CD14-positive monocyte (primary cell): ENCODE measurements at regions not wholly inside any gene's neighbourhood (a gene's known extent, or its start where the extent isn't known, plus 50 kb on each side); places are given as distances from the start of the nearest gene placed in this dataset.

Source experiments
- DNase-seq, 3 donors: peaks; one replicate each; pipeline ENCODE4 v3.0.0-alpha.2; 2011 to 2022
- H2AFZ ChIP-seq: 2 replicates; pipeline ENCODE4 v1.6.0; 2012; ENCODE audit warnings: mild to moderate bottlenecking, low read depth, low read length, inconsistent platforms; ENCODE audit not compliant: insufficient read depth, poor library complexity, severe bottlenecking
- H3K27ac ChIP-seq, 2 donors: 1 replicate in 1 of 2; 2 replicates in 1 of 2; pipeline ENCODE4 v1.5.1; 2012 to 2013; ENCODE audit warnings: low read length in 2 of 2, control low read depth in 1 of 2, inconsistent platforms in 1 of 2, low read depth in 1 of 2, mild to moderate bottlenecking in 1 of 2
- H3K27me3 ChIP-seq, 2 donors: one replicate each; pipeline versions ENCODE4 v1.6.0 to v1.6.1; 2011 to 2013; ENCODE audit warnings: low read length in 2 of 2; ENCODE audit not compliant: control insufficient read depth in 2 of 2, insufficient read depth in 2 of 2
- H3K36me3 ChIP-seq, 2 donors: replicated peaks in 1 of 2; 1 replicate in 1 of 2; 2 replicates in 1 of 2; pipeline versions ENCODE4 v1.5.1 to v1.6.1; 2012 to 2013; ENCODE audit warnings: low read length in 2 of 2, control low read depth in 1 of 2, inconsistent platforms in 1 of 2, mild to moderate bottlenecking in 1 of 2; ENCODE audit not compliant: insufficient read depth in 2 of 2, control insufficient read depth in 1 of 2
- H3K4me1 ChIP-seq, 2 donors: 1 replicate in 1 of 2; 2 replicates in 1 of 2; pipeline versions ENCODE4 v1.5.1 to v1.6.1; 2012 to 2013; ENCODE audit warnings: low read length in 2 of 2, control low read depth in 1 of 2, inconsistent platforms in 1 of 2, mild to moderate bottlenecking in 1 of 2, moderate library complexity in 1 of 2; ENCODE audit not compliant: insufficient read depth in 2 of 2, control insufficient read depth in 1 of 2
- H3K4me2 ChIP-seq: replicated peaks from 2 replicates; pipeline ENCODE3; 2012; ENCODE audit warnings: low read length, moderate library complexity, mild to moderate bottlenecking; ENCODE audit not compliant: poor library complexity, severe bottlenecking; ENCODE audit errors: extremely low read depth
- H3K4me3 ChIP-seq, 3 experiments: fragments of 200-600 bp in 1 of 3; sonication (generic) in 1 of 3; replicated peaks in 1 of 3; 1 replicate in 2 of 3; 2 replicates in 1 of 3; pipeline ENCODE4 v1.5.1; 2011 to 2013; ENCODE audit warnings: low read length in 3 of 3, mild to moderate bottlenecking in 3 of 3, control low read depth in 2 of 3, low read depth in 2 of 3, inconsistent platforms in 1 of 3, moderate library complexity in 1 of 3
- H3K79me2 ChIP-seq: 2 replicates; pipeline ENCODE4 v1.6.0; 2012; ENCODE audit warnings: mild to moderate bottlenecking, control low read depth, inconsistent platforms, low read length, moderate library complexity; ENCODE audit not compliant: insufficient read depth
- H3K9ac ChIP-seq: 2 replicates; pipeline ENCODE4 v1.6.0; 2017; ENCODE audit warnings: low read length, mild to moderate bottlenecking; ENCODE audit not compliant: insufficient read depth, poor library complexity, severe bottlenecking
- H3K9me3 ChIP-seq, 2 donors: replicated peaks in 1 of 2; 1 replicate in 1 of 2; 2 replicates in 1 of 2; pipeline versions ENCODE4 v1.5.1 to v1.6.1; 2012 to 2013; ENCODE audit warnings: low read length in 2 of 2, control low read depth in 1 of 2; ENCODE audit not compliant: control insufficient read depth in 1 of 2, insufficient read depth in 1 of 2
- H4K20me1 ChIP-seq: 2 replicates; pipeline ENCODE4 v1.6.0; 2012; ENCODE audit warnings: mild to moderate bottlenecking, low read length, control low read depth, moderate library complexity; ENCODE audit not compliant: insufficient read depth
- H3K27ac Mint-ChIP-seq, 7 donors: one replicate each; pipeline ENCODE4 v1.8.0; 2020; ENCODE audit warnings: mild to moderate bottlenecking in 7 of 7, mixed read lengths in 7 of 7, moderate library complexity in 6 of 7, inconsistent platforms in 2 of 7
- H3K27me3 Mint-ChIP-seq, 3 donors: one replicate each; pipeline ENCODE4 v1.8.0; 2021 to 2022; ENCODE audit warnings: low read depth in 3 of 3, mild to moderate bottlenecking in 3 of 3, mixed read lengths in 3 of 3, moderate library complexity in 3 of 3, inconsistent platforms in 1 of 3
- H3K36me3 Mint-ChIP-seq, 2 donors: one replicate each; pipeline ENCODE4 v1.8.0; 2020; ENCODE audit warnings: mixed read lengths in 2 of 2, inconsistent platforms in 1 of 2, mild to moderate bottlenecking in 1 of 2
- H3K4me1 Mint-ChIP-seq: one replicate; pipeline ENCODE4 v1.8.0; 2020; ENCODE audit warnings: mild to moderate bottlenecking, mixed read lengths
- H3K4me3 Mint-ChIP-seq, 2 donors: one replicate each; pipeline ENCODE4 v1.8.0; 2020; ENCODE audit warnings: mild to moderate bottlenecking in 2 of 2, mixed read lengths in 2 of 2, moderate library complexity in 1 of 2
- H3K9me3 Mint-ChIP-seq, 7 donors: one replicate each; pipeline ENCODE4 v1.8.0; 2020 to 2022; ENCODE audit warnings: mixed read lengths in 7 of 7, mild to moderate bottlenecking in 6 of 7, moderate library complexity in 6 of 7, inconsistent platforms in 2 of 7
- WGBS: methylation state at CpG from one replicate; pipeline ENCODE4 v1.1.5; 2013; ENCODE audit warnings: missing lambda C conversion rate; ENCODE audit not compliant: insufficient coverage; 5-methylcytosine and 5-hydroxymethylcytosine counted together
- intact Hi-C, 2 donors: fragments of 100-400 bp; cut with micrococcal nuclease; formaldehyde crosslinking; loops; one replicate each; pipeline versions ENCODE4 v1.15.0 to v1.15.1; 2023
- TF ChIP-seq, protein P1 (sequence below): fragments of 200-600 bp; IDR thresholded peaks from one replicate; pipeline ENCODE4 v1.8.0; 2022; ENCODE audit warnings: antibody characterized with exemption, mild to moderate bottlenecking

DNA sequence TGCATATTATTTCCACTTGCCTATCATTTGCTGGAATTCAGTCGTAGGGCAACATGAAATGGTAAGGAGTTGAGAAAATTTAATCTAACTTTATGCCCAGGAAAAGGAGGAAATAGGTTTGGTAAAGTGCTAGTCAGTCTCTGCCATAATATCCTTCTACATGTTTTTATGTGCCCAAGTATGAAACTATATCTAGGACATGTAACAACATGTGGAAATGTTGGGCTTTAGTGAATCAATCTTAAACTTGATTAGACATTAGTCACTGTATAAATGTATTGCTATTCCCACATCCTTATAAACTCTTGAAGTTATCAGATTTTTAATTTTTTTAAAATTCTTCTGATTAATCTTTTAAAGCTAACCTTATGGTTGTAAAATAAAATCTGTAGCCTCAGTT is 204.7 kb upstream of the ZRANB2 start:
- Mint-ChIP-seq H3K27me3 (no peaks in the 10 kb centered on the region), H3K36me3 (no peaks in the 10 kb centered on the region), H3K9me3 (peaks cover 3 to 18% (median 7%) of the 10 kb centered on the region in 7 donors), H3K4me3 (no peak overlapping the region), H3K27ac (no peak overlapping the region), H3K4me1 (no peaks in the 10 kb centered on the region)
- Histone ChIP-seq H2AFZ (no peak overlapping the region), H3K9me3 (peaks cover 1 to 10% of the 10 kb centered on the region in 2 donors), H3K79me2 (no peaks in the 10 kb centered on the region), H3K4me3 (no peak overlapping the region), H3K27ac (no peak overlapping the region), H3K4me1 (no peaks in the 10 kb centered on the region), H3K4me2 (no peak overlapping the region), H3K9ac (no peak overlapping the region), H3K36me3 (no peaks in the 10 kb centered on the region), H3K27me3 (no peaks in the 10 kb centered on the region), H4K20me1 (no peaks in the 10 kb centered on the region)
- DNase-seq: no peak
- WGBS: no CpG with 5 or more reads among the region's 1 CpG
- TF ChIP-seq, protein P1, sequence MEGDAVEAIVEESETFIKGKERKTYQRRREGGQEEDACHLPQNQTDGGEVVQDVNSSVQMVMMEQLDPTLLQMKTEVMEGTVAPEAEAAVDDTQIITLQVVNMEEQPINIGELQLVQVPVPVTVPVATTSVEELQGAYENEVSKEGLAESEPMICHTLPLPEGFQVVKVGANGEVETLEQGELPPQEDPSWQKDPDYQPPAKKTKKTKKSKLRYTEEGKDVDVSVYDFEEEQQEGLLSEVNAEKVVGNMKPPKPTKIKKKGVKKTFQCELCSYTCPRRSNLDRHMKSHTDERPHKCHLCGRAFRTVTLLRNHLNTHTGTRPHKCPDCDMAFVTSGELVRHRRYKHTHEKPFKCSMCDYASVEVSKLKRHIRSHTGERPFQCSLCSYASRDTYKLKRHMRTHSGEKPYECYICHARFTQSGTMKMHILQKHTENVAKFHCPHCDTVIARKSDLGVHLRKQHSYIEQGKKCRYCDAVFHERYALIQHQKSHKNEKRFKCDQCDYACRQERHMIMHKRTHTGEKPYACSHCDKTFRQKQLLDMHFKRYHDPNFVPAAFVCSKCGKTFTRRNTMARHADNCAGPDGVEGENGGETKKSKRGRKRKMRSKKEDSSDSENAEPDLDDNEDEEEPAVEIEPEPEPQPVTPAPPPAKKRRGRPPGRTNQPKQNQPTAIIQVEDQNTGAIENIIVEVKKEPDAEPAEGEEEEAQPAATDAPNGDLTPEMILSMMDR: no peak
- intact Hi-C loops: no loop called here

DNA sequence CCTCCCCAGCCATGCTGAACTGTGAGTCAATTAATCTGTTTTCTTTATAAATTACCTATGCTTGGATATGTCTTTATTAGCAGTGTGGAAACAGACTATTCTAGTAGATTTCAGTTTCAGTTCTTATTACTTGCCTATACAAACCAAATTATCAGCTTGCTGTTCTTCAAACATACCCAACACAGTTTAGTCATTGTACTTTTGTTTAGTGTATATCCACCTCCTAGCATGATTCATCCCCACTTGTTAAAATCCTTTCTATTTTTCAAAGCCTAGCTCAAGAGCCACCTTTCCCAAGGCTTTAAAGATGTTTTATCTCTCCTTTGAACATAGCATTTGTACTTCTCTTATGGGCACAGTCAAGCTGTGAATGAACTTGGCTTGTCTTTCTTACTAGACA is 195.6 kb upstream of the ZRANB2 start:
- Histone ChIP-seq H3K9me3 (peaks cover 0 to 4% of the 10 kb centered on the region in 2 donors), H3K4me1 (no peaks in the 10 kb centered on the region), H2AFZ (no peak overlapping the region), H3K4me2 (no peak overlapping the region), H3K4me3 (no peak overlapping the region), H3K79me2 (no peaks in the 10 kb centered on the region), H3K27me3 (no peaks in the 10 kb centered on the region), H3K27ac (no peak overlapping the region), H3K36me3 (no peaks in the 10 kb centered on the region), H3K9ac (no peak overlapping the region), H4K20me1 (no peaks in the 10 kb centered on the region)
- peaks cover 0 to 12% (median 5%) of the 10 kb centered on the region in 7 donors for H3K9me3 Mint-ChIP-seq
- peaks cover 0 to 2% (median 0%) of the 10 kb centered on the region in 3 donors for H3K27me3 Mint-ChIP-seq
- DNase-seq: no peak
- no peaks in the 10 kb centered on the region for H3K4me1 Mint-ChIP-seq
- H3K36me3 Mint-ChIP-seq: no peaks in the 10 kb centered on the region
- intact Hi-C loops: no loop called here
- no peak overlapping the region for H3K27ac Mint-ChIP-seq
- H3K4me3 Mint-ChIP-seq: no peak overlapping the region
- TF ChIP-seq, protein P1: no peak
